Panc1 (cell line): ENCODE measurements at regions not wholly inside any gene's neighbourhood (a gene's known extent, or its start where the extent isn't known, plus 50 kb on each side); places are given as distances from the start of the nearest gene placed in this dataset.

Experiments used
- CTCF ChIP-seq: fragments of 450-650 bp; IDR thresholded peaks from 2 replicates; pipeline ENCODE4 v1.5.1; 2017; ENCODE audit warnings: mild to moderate bottlenecking
- TF ChIP-seq, protein P1 (sequence below), 2 experiments: IDR thresholded peaks; 2 replicates each; pipeline ENCODE4 v1.6.1; 2011 to 2012; ENCODE audit warnings: low read depth in 2 of 2, control low read depth in 1 of 2, low read length in 1 of 2, mild to moderate bottlenecking in 1 of 2, moderate library complexity in 1 of 2; ENCODE audit not compliant: insufficient read depth in 1 of 2

GRCh38 chr21:16457498-16457897 lies 727.7 kb downstream of the USP25 start:
- TF ChIP-seq CTCF: no peak
- TF ChIP-seq, protein P1, sequence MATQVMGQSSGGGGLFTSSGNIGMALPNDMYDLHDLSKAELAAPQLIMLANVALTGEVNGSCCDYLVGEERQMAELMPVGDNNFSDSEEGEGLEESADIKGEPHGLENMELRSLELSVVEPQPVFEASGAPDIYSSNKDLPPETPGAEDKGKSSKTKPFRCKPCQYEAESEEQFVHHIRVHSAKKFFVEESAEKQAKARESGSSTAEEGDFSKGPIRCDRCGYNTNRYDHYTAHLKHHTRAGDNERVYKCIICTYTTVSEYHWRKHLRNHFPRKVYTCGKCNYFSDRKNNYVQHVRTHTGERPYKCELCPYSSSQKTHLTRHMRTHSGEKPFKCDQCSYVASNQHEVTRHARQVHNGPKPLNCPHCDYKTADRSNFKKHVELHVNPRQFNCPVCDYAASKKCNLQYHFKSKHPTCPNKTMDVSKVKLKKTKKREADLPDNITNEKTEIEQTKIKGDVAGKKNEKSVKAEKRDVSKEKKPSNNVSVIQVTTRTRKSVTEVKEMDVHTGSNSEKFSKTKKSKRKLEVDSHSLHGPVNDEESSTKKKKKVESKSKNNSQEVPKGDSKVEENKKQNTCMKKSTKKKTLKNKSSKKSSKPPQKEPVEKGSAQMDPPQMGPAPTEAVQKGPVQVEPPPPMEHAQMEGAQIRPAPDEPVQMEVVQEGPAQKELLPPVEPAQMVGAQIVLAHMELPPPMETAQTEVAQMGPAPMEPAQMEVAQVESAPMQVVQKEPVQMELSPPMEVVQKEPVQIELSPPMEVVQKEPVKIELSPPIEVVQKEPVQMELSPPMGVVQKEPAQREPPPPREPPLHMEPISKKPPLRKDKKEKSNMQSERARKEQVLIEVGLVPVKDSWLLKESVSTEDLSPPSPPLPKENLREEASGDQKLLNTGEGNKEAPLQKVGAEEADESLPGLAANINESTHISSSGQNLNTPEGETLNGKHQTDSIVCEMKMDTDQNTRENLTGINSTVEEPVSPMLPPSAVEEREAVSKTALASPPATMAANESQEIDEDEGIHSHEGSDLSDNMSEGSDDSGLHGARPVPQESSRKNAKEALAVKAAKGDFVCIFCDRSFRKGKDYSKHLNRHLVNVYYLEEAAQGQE (IDR thresholded peaks at IDR 0.05; ENCODE audit: insufficient read depth in 1 of 2, low read depth in 2 of 2, low read length in 1 of 2): no peak
